ENCODE measurements at regions not wholly inside any gene's neighbourhood (a gene's known extent, or its start where the extent isn't known, plus 50 kb on each side); places are given as distances from the start of the nearest gene placed in this dataset.

GRCh38 chr10:2303169-2303568, 565.8 kb upstream of the ADARB2 start:
- TF ChIP-seq CTCF (IDR thresholded peaks at IDR 0.05; ENCODE audit: low read depth, low read length, missing input control): no peak
- TF ChIP-seq NR2F2 (IDR thresholded peaks at IDR 0.05): no peak
- no peak for TF ChIP-seq MAX (IDR thresholded peaks at IDR 0.05)
- no peak for TF ChIP-seq GABPA (IDR thresholded peaks at IDR 0.05 in 1 of 2, conservative IDR thresholded peaks at IDR 0.05 in 1 of 2)
- no peak for TF ChIP-seq RAD21 (IDR thresholded peaks at IDR 0.05)
- TF ChIP-seq TAF1 (conservative IDR thresholded peaks at IDR 0.05): no peak
- TF ChIP-seq ATF3 (IDR thresholded peaks at IDR 0.05): no peak
- no peak for TF ChIP-seq REST (IDR thresholded peaks at IDR 0.05)
